ENCODE measurements at regions not wholly inside any gene's neighbourhood (a gene's known extent, or its start where the extent isn't known, plus 50 kb on each side); places are given as distances from the start of the nearest gene placed in this dataset.

GRCh38 chr3:40843208-40843624, 318.5 kb downstream of the ZNF621 start:
- TF ChIP-seq CTCF (optimal IDR thresholded peaks at IDR 0.05 in 1 of 3, IDR thresholded peaks at IDR 0.05 in 1 of 3, conservative IDR thresholded peaks at IDR 0.05 in 1 of 3; ENCODE audit: extremely low read depth in 1 of 3, insufficient read depth in 2 of 3, low read length in 3 of 3) (no peak), EZH2 (IDR thresholded peaks at IDR 0.05; ENCODE audit: low read length) (no peak)

Measured in keratinocyte (primary cell).